BE2C (cell line): ENCODE measurements at regions not wholly inside any gene's neighbourhood (a gene's known extent, or its start where the extent isn't known, plus 50 kb on each side); places are given as distances from the start of the nearest gene placed in this dataset.

Experiments
- DNase-seq: peaks from one replicate; pipeline ENCODE4 v3.0.0-alpha.2; 2020
- H3K27me3 ChIP-seq: fragments of 250-450 bp; sonication (Bioruptor Pico); 2 replicates; pipeline ENCODE4 v1.5.1; 2020; ENCODE audit warnings: mild to moderate bottlenecking
- H3K36me3 ChIP-seq: fragments of 250-450 bp; sonication (Bioruptor Pico); 2 replicates; pipeline ENCODE4 v1.5.1; 2020; ENCODE audit warnings: mild to moderate bottlenecking
- H3K4me1 ChIP-seq: fragments of 250-450 bp; sonication (Bioruptor Pico); 2 replicates; pipeline ENCODE4 v1.5.1; 2020
- H3K4me3 ChIP-seq: 2 replicates; pipeline ENCODE4 v1.5.1; 2011; ENCODE audit warnings: low read depth, low read length
- H3K9me3 ChIP-seq: fragments of 250-450 bp; sonication (Bioruptor Pico); 2 replicates; pipeline ENCODE4 v1.5.1; 2020
- CTCF ChIP-seq: IDR thresholded peaks from 2 replicates; pipeline ENCODE4 v1.5.1; 2012; ENCODE audit warnings: mild to moderate bottlenecking, low read depth, low read length

GRCh38 chr3:28590216-28590615 is 241.6 kb upstream of the AZI2 start:
- no peaks in the 10 kb centered on the region for H3K27me3 ChIP-seq
- no peaks in the 10 kb centered on the region for H3K9me3 ChIP-seq
- H3K4me1 ChIP-seq = no peaks in the 10 kb centered on the region; the same call in 1 of the 2 replicates
- no peak overlapping the region for H3K4me3 ChIP-seq
- no peak for DNase-seq
- H3K36me3 ChIP-seq = no peaks in the 10 kb centered on the region; the same call in 1 of the 2 replicates
- TF ChIP-seq CTCF = no peak

- TF ChIP-seq CTCF = no peak
- Histone ChIP-seq H3K4me3 (peak overlapping the region; percentile 0; the same call in 1 of the 2 replicates), H3K27me3 (no peaks in the 10 kb centered on the region), H3K4me1 (no peaks in the 10 kb centered on the region; the same call in 1 of the 2 replicates), H3K9me3 (no peaks in the 10 kb centered on the region), H3K36me3 (no peaks in the 10 kb centered on the region; the same call in 1 of the 2 replicates)
- no peak for DNase-seq
Measured at GRCh38 chr3:28590860-28591259, 242.2 kb upstream of the AZI2 start.

GRCh38 chr3:28595372-28595771 is 246.7 kb upstream of the AZI2 start:
- Histone ChIP-seq H3K4me1 (no peaks in the 10 kb centered on the region; the same call in 1 of the 2 replicates), H3K36me3 (no peaks in the 10 kb centered on the region), H3K4me3 (no peak overlapping the region), H3K27me3 (no peaks in the 10 kb centered on the region), H3K9me3 (no peaks in the 10 kb centered on the region)
- no peak for DNase-seq
- TF ChIP-seq CTCF = no peak

GRCh38 chr3:28597452-28597851 is 248.8 kb upstream of the AZI2 start:
- Histone ChIP-seq H3K36me3 (no peaks in the 10 kb centered on the region), H3K9me3 (no peaks in the 10 kb centered on the region), H3K4me3 (no peak overlapping the region), H3K27me3 (no peaks in the 10 kb centered on the region), H3K4me1 (no peaks in the 10 kb centered on the region)
- TF ChIP-seq CTCF = no peak
- no peak for DNase-seq

GRCh38 chr3:28598165-28598564 is 249.5 kb upstream of the AZI2 start:
- no peaks in the 10 kb centered on the region for H3K27me3 ChIP-seq
- no peak for DNase-seq
- no peaks in the 10 kb centered on the region for H3K36me3 ChIP-seq
- no peak for TF ChIP-seq CTCF
- H3K4me3 ChIP-seq = no peak overlapping the region
- no peaks in the 10 kb centered on the region for H3K9me3 ChIP-seq
- no peaks in the 10 kb centered on the region for H3K4me1 ChIP-seq

- H3K9me3 ChIP-seq = no peaks in the 10 kb centered on the region
- no peak for DNase-seq
- no peaks in the 10 kb centered on the region for H3K4me1 ChIP-seq
- no peaks in the 10 kb centered on the region for H3K36me3 ChIP-seq
- H3K4me3 ChIP-seq = no peak overlapping the region
- TF ChIP-seq CTCF = no peak
- no peaks in the 10 kb centered on the region for H3K27me3 ChIP-seq
Measured at GRCh38 chr3:28601291-28601690, 252.7 kb upstream of the AZI2 start.
